SKM-1 treated with dmso at 0.1 percent for 144 hours (cell line): ENCODE measurements at regions not wholly inside any gene's neighbourhood (a gene's known extent, or its start where the extent isn't known, plus 50 kb on each side); places are given as distances from the start of the nearest gene placed in this dataset.

Experiments
- DNase-seq: peaks from one replicate; lab custom pipeline; 2025; ENCODE audit not compliant: unreplicated experiment; lab: John Stamatoyannopoulos, UW

GRCh38 chr20:22321191-22321590 lies 263.2 kb downstream of the FOXA2 start:
- DNase-seq, result no peak

DNA sequence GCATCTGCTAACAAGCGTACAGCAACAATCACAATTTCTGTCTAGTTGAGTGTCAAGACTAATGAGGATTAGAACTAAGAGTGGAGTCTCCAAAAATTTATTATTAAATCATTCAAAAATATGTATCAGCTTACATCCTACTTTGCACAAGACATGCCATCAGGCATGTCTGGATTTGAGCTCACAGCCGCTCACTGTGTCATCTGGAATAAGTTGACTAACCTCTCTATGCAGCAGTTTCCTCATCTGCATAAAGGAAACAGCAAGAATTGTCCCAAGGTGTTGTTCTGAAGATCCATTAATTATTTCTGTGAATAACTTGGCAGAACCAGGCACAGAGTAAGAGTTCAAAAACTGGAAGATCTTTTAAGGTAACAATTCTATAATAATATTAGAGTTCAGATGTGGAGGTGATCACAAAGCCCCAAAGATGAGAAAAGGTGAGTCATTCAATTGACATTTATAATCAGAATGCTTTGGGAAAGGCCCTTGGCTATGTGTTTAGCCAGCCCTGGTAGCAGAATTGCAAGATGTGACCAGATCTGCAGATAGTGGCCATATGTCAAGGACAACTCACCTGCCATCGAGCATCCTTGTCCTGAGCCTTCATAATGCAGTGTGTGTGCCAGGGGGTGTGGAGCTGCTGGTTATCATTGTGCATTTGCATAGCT lies 264.0 kb downstream of the FOXA2 start:
- no peak for DNase-seq

GRCh38 chr20:22315771-22316170 lies 268.6 kb downstream of the FOXA2 start:
- no peak for DNase-seq

- no peak for DNase-seq
Measured at GRCh38 chr20:22315073-22315472, 269.3 kb downstream of the FOXA2 start.

GRCh38 chr20:22312744-22313346 lies 271.5 kb downstream of the FOXA2 start:
- peak; percentile 12 for DNase-seq

- no peak for DNase-seq
Measured at GRCh38 chr20:22308934-22309333, 275.4 kb downstream of the FOXA2 start.

DNA sequence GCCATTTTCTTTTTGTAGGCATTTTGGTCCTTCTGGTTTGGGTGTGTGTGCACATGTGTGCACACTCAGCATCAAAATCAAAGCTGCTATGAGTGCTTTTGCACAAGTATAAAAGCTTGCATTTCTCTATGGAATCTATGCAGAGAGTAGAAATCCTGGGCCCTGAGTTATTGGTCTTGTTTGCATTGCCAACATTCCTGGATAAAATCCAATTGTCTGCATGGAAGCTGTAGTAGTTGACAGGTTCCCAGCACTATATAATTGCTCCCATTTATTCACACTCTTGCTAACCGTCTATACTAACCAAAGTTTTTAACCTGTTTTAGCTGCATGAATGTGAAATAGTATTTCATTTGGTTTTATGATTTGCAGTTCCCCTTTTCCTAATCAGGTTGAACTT lies 277.0 kb downstream of the FOXA2 start:
- DNase-seq, result no peak

- no peak for DNase-seq
Measured at GRCh38 chr20:22305381-22305780, 279.0 kb downstream of the FOXA2 start.

GRCh38 chr20:22303523-22303922 lies 280.8 kb downstream of the FOXA2 start:
- DNase-seq, result no peak

DNA sequence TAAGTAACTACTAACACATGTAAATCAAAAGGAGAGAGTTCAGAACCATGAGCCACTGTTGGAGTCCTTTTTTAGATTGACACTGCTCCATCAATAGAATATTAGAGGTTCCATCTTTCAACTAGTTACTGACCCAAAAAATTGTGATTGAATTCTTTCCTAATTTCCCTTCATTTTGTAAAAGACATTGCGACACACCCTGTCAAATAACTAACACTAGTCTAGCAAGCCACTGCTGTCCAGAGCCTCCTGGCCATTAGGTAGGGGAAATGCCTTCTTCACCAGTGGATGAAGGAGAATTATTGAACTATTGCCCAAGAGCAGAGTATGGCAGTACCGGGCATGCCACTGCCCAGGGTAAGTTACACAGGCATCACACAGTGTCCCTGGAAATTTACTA lies 282.3 kb downstream of the FOXA2 start:
- no peak for DNase-seq

DNA sequence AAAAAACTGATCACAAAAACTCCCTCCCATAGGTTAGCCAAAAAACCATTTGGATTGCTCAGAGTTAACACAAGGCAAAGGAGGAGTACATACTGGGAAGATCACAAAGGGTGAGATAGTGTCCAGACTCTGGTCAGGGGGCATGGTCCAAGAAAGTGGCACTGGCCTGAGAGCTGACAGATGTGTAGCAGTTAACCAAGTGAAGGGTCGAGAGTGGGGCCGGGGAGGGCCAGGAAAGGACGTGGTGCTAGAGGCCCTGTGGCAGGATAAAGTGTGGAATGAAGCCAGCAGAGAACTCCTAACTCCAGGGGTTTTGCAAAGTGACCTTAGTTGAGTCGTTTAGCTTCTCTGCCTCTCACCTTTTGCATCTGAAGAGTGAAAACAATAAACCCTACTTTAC lies 290.5 kb downstream of the FOXA2 start:
- no peak for DNase-seq

GRCh38 chr20:22289442-22289841 lies 294.9 kb downstream of the FOXA2 start:
- no peak for DNase-seq

- no peak for DNase-seq
Measured at GRCh38 chr20:22288957-22289356, 295.4 kb downstream of the FOXA2 start.

DNA sequence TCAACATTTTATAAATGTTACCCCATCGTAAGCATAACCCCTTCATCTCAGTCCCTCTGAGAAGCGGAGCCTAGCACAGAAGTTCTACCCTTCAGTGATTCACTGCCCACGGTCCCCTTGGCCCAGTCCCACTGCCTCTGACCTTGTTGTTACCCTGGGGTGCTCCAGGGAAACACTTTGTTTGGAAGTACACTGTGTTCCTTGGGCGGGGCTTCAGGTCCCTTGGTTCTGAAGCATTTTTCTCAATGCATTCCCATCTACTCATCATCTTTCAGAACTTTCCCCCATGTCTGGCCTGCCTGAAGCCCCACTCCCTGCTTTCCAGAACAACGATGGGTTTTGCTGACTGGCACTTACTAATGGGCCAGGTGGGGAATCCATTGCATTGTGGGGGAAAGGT lies 296.2 kb downstream of the FOXA2 start:
- DNase-seq, result no peak

DNA sequence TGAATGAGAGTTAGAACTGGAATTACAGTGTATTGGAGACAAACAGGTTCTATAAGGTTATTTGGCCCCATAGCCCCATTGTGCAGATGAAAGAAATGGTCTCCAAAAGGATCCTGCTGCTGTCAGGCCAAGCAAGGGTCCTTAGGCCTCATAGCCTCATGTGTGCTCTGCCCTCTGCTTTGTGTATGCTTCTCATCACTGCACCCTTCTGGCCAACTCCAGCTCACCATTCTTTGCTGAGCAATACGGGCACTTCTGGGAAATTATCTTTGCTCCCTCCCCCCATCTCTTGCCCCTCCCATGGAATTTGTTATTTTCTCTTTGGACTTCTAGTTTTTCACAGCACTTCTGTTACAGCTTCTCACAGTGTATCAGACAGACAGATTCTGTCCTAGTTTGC lies 298.8 kb downstream of the FOXA2 start:
- no peak for DNase-seq

GRCh38 chr20:22282696-22283095 lies 301.7 kb downstream of the FOXA2 start:
- no peak for DNase-seq

DNA sequence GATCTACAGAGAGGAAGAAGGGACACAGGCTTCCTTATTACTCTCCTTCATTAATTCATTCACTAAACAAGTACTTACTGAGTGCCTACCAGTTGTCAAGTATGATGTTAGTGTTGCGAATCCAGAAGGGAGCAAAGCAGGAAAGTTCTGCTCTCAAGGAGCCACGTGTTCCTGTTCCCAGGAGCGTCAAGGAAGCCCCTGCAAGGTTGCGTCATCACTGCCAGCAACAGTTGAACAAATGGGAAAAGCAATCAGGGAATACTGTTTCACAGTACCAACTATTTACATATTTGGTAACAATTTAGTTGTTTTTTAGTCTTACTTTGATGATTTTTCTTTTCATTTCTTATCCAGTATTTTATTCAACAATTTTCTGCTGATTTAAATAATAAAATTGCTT lies 310.0 kb downstream of the FOXA2 start:
- no peak for DNase-seq

GRCh38 chr20:22268675-22269074 lies 315.7 kb downstream of the FOXA2 start:
- DNase-seq, result no peak

DNA sequence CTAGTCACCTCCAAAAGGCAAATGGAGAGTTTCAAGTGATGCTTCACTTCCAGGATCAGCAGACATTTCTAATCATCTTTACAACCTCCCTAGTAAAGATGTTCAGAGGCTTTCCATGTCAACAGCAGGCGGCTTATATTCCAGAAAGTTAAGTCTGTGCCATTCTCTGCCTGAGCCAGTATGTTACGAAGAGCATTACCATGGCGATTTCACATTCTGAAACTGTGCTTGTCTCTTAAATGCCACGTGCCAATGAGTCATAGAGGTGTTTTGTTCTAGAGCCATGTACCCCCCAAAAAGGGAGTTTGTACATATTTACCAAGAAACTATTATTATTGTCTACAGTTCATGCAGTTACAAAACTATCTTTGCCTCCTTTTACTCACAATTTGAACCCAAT lies 319.5 kb downstream of the FOXA2 start:
- DNase-seq, result no peak

DNA sequence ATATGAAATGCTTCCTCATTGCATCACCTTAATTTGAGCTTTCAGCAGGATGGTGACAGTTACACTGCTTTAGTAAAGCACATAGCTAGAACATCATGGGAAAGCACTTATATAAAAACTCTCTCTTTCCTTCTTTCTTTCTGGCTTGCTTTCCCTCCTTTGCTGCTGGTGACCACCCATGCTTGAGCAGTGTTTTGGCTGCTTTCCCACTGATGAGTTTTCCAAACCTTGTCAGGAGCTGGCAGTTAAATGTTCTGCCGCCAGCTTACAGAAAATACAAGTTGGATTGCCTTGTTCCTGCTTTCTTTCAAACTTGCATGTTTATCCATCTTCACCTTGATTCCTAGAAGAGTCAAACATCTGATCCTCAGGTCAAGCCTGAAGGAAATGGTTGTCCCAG lies 323.9 kb downstream of the FOXA2 start:
- DNase-seq, result no peak

DNA sequence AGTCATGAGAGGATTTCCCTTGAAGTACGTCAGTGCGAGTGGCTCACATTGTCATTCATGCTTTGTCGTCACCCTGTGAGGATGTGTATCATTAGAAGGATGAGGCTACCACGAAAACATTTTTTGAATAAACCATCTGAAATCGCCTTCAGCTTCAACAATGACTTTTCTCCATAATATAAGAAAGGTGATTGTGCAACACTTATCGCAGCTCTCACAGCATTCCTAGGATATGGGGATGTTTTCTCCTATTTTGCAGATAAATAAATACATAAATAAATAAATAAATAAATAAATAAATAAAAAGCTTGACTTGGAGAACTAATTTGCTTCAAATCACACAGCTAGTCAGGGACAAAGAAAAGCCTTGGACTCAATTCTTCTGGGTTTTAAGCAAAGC lies 326.5 kb downstream of the FOXA2 start:
- no peak for DNase-seq

DNA sequence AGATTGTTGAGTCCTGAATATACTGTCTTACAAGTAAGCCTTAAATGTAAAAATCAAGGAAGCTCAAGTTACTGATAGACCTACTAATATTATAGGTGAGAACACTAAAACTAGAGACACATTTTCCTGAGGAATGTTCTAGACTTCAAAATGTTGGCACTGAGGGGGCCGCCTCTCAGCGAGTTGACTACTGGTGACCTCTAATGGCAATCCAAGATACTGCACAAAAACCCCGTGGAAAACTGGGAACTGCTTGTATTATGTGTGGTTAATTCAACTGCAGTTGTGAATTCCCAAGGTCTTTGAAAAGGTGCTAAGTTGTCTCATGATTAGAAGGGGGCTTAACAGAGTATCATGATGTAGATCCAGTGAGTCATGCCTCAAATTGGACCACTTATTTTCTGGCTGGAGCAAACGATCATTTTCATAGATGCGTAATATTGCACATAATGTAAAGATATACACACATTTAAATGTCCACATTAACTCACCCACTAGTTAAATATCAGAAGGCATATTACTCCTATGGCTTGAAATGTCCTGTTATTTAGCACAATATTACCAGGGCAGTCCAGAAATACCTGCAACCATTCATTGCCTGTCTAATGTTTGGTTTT lies 336.2 kb downstream of the FOXA2 start:
- DNase-seq, result no peak

- DNase-seq, result no peak
Measured at GRCh38 chr20:22245139-22245538, 339.2 kb downstream of the FOXA2 start.
